Left kidney (tissue), 1 donor: ENCODE measurements at regions not wholly inside any gene's neighbourhood (a gene's known extent, or its start where the extent isn't known, plus 50 kb on each side); places are given as distances from the start of the nearest gene placed in this dataset.

ENCODE experiments used
- DNase-seq: peaks from one replicate; pipeline ENCODE4 v3.0.0-alpha.2; 2013

DNA sequence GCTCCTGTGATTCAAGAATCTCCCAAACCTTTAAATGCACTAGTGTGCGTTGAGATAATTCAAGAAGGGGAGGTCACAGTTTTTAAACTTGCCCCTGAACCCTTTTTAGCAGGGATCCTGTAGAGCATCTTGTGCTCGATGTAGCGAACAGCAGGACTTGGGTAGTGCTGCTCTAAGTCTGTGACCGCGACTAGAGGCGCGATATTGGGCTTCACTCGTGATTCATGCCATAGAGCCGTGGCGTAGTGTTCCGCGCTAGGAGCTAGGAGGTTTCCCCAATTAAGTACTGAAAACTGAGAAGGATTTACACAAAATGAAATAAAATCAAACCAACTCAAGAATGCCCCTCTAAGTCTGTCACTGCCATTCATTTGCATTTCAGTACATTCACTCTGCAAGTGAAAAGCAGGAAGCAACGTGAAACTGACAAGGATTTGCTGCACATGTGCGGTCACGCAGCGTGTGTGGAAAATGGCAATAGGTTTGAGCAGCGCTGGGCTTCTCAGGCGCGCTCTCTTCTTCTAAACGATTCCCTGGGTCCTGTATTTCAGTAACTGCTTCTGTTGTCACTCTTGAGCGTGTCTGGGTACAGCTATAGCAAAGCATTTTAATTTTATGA is 1135.9 kb upstream of the WWC1 start:
- DNase-seq, result no peak

DNA sequence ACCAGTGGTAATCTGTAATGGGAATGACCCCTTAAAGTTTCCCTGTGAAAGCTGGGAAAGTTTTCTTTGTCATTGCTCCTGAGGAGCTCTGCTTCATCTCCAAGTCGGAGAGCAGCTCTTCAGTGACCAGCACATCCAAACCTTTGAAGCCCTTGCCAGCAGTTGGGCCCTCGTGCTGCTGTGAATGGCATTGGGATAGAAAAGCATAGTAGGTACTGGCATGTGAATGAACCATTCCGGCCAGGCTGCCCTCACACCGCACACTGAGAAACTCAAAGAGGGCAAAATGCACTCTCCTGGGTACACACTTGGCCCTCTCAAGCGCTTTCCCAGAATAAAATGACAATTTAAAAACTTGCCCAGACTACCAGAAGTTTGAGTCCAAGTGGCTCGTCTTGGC is 1135.0 kb upstream of the WWC1 start:
- no peak for DNase-seq

DNA sequence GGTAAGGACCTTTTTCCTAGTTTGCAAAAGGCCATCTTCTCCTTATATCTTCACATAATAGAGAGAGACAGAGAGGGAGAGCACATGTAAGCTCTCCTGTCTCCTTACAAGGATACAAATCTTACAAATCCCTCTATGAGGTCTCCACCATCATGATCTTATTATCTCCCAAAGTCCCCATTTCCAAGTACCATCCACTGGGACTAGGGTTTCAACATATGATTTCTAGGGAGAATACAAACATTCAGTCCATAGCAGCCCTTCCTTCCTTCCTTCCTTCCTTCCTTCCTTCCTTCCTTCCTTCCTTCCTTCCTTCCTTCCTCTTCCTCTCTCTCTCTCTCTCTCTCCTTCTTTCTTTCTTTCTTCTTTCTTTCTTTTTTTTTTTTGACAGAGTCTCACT is 1132.9 kb upstream of the WWC1 start:
- DNase-seq, result no peak

DNA sequence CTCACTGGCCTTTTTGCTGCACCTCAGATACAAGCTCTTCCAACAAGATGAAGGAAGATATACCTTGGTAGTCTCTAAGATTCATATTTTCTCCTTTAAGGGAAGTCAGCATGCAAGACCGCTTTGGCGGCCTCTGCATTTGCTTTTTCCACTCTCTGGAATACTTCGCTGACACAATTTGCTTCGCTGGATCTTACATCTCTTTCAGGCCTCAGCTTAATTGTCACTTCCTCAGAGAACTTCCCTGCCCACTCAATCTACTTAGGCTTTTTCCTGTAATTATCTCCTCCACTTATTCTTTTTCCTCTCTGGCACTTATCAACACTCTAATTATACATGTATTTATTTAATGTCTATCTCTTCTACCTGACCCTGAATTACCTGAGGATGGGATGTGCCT is 1131.1 kb upstream of the WWC1 start:
- no peak for DNase-seq

DNA sequence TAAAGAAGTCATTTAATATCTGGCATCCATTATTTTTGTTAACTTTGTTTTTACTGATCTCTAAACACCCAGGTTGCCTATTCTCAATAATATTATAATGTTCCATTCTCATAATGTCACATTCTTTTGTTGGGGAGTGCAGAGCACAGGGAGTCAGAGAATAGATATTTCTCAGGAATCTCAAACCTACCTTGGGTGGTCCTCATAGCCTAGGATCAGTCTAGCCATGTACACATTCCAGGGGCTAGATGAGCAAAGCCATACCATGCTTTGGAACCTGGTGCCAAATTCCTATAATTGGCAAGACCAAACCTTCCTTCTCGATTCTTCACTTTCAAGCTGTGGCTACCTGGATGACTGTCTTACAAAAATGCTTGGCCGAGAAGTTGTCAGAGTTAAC is 1124.7 kb upstream of the WWC1 start:
- no peak for DNase-seq

DNA sequence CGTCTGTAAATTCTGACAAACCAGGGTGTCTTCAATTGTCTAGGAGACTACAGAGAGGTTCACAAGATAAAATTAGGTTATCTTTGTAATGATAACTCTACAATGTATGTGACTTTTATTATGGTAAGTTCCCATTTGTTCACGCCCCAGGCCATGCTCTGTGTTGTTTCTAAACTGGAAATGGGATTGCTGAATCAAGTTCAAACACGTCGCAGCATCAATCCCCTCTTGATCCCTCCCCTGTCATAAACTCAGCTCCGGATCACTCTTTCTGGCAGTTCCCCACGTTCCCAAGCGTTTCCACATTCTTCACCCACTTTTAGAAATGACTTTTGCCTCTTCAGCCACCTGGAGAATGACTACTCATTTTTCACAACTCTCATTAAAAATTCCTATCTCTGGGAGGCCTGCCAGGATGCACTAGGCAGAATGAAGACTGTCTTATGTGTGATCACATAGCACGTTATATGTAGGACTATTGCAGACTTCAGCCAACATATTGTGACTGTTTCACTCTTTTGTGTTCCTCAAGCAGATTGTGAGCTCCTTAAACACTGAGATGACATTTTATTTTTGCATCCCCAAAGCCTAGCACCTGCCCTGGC is 1124.2 kb upstream of the WWC1 start:
- no peak for DNase-seq

DNA sequence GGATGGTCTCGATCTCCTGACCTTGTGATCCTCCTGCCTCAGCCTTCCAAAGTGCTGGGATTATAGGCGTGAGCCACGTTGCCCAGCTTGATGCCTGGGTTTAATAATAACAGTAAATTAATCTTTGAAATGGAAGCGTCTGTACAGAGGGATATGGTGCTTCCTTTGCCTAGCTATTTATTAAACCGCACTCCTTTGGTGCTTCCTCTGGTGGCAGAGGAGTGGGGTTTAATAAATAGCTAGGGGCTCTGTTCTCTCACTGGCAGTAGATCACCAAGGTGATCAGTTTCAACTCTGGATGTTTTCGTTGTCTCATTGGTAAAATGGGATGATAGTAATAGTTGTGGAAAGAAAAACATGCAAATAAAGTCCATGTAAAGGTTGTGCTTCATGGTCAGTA is 1122.5 kb upstream of the WWC1 start:
- DNase-seq, result no peak

DNA sequence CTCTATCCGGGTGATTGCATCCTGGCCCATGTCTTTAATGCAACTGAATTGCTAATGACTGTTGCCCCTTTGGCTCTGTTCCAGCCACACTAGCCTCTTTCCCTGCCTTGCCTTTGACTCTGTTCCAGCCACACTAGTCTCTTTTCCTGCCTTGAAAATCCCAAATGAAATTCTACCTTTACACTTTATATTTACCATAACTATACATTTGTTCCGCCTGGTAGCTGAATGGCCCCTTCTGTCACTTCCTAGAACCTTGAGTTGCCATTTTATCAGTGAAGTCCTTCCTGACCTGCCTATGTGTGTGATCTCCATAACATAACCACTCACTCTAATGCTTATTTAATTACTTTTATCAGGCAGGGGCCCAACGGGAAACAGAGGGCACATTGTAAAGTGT is 1120.4 kb upstream of the WWC1 start:
- DNase-seq, result no peak

DNA sequence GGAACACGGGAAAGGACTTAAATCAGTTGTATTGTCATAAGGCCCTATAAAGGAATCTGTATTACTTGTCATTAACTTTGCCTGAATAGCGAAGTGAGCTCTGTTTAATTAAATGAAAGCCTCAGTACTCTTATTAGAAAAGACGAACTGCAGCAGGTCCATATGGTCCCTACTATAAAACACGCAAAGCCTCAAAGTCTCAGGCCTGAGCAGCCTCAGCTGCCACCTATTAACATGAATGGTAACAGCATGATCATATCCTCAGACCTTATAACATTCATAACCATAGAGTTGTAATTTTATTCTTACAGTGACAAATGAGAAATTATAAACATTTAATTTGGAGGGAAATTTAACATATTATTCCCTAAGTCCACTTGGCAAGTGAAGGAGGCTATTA is 1113.7 kb upstream of the WWC1 start:
- peak; percentile 10 for DNase-seq

DNA sequence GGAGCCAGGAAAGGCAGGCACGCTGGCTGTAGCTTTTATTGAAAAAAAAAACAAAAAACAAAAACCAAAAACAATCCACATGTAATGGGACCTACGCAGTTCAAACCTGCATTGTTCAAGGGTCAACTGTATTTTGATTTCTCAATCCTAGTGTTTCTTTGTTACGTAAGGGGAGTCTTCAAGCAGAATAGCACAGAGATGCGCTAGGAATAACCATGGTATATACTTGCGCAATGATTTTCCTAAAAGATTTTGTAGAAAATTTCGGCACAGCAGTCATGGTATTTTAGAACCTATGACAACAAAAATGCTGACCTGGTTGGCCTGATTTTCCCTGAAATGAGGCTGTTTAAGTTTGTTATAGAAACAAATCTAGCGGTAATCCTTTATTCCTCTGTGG is 1110.5 kb upstream of the WWC1 start:
- DNase-seq, result no peak

DNA sequence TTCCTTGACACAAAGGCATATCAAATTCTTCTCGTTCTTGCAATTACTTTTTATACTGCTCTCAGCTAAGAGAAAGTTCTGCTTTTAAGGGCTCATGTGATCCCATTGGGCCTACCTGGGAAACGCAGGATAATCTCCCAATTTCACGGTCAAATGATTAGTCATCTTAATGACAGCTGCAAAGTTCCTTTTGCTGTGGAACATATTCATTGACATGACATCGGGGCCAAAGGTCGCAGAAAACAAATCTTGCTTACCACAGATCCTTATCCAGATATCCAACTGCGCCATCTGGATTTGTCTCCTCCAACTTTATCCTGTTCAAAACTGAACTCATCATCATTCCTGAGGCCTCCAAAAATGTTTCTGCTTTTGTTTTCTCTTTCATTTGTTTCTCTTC is 1085.6 kb upstream of the WWC1 start:
- no peak for DNase-seq

DNA sequence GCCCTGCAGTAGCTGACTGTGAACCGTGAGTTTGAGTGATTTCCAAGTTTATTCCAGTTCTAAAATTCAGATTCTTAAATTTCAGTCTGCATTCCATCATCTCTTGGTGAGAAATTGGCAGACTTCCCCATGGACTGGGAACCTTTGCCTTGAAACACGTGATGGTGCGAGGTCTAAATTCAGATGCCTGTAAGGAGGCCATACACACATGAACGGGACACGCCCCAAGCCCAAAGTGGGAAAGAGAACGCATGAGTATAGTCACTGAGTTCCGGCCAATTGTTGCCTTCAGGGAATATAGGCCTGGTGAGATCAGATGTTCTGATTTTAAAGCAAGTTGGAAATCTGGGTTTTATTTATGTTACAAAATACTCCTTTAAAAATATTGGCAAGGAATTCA is 1084.4 kb upstream of the WWC1 start:
- DNase-seq, result no peak

DNA sequence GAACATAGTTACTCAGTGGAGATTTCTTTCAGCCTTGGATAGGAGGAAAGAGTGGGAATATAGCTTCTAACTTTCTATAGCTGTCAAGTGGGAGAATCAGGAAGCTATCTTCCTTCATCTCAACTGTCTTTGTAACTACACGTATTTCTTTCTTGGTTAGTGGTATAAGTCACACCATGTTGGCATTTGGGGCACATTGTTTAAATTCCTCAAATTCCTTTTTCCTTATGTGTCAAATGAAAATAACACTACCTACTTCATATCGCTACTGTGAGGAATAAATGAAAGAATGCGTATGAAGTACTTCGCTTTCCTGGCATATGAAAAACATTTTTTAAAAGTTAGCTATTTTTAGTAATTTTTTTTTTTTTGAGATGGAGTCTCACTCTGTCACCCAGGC is 1082.5 kb upstream of the WWC1 start:
- no peak for DNase-seq

DNA sequence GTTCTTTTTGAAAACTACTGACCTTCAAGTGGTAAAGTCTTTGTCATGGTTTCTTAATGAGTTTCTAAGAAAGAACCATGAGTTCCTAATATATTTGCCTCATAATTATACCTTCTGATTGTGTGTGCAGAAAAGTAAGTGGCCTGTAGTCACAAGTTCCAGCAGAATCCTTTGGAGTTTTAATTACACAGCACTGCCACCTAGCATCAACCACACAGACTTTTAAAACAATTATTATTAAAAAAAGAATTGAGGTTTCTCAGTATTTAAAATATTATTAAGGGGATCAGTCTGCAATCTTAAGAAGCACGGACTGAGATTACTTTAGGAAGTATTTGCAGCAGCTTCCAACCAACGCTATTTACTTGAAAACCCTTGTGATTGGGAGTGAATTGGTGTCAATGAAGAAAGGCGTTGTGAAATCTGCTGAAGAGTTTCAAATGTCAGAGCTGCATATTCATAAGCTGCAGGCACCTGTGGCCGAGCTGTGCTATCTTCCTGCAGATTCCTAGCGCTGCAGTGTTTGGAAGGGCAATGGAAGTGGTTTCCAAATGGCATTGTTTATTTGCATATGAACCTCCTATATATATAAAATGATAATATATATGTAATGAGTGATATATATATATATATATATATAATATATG is 1074.2 kb upstream of the WWC1 start:
- DNase-seq, result no peak

DNA sequence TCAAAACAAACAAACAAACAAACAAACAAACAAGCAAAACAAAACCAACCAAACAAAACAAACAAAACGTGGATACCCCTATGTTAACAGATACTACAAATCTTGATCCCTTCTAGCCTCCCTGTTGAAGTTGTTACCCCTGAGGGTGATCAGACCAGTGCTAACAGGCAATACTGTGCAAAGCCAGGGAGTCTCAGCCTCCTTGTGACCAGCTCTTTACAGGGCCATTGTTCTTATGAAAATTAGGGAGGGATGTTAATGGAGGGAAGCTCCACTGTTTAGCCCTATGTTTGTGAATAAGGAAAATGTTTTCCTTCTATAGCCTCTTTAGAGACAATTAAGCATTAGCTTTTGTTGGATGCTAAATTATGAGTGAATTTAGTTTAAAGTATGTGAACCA is 1072.1 kb upstream of the WWC1 start:
- DNase-seq, result no peak

DNA sequence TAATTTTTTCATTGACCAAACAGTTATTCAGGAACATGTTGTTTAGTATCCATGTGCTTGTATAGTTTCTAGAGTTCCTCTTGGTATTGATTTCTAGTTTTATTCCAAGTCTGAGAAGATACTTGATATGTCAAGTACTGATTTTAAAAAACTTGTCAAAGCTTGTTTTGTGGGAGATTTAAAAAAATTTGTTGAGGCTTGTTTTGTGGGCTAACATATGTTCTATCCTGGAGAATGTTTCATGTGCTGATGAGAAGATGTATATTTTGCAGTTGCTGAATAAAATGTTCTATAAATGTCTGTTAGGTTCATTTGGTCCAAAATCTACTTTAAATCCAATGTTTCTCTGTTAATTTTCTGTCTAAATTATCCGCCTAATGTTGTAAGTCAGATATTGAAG is 1065.1 kb upstream of the WWC1 start:
- no peak for DNase-seq

DNA sequence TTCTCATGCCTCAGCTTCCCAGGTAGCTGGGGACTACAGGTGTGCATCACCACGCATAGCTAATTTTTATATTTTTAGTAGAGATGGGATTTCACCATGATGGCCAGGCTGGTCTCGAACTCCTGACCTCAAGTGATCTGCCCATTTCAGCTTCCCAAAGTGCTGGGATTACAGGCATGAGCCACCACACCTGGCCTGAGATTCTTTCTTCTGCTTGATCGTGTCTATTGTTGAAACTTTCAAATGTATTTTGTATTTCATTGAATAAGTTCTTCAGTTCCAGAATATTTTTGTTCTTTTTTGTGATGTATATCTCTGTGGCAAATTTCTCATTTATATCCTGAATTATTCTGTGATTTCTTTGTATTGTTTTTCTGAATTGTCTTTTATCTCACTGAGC is 1063.3 kb upstream of the WWC1 start:
- DNase-seq, result no peak

DNA sequence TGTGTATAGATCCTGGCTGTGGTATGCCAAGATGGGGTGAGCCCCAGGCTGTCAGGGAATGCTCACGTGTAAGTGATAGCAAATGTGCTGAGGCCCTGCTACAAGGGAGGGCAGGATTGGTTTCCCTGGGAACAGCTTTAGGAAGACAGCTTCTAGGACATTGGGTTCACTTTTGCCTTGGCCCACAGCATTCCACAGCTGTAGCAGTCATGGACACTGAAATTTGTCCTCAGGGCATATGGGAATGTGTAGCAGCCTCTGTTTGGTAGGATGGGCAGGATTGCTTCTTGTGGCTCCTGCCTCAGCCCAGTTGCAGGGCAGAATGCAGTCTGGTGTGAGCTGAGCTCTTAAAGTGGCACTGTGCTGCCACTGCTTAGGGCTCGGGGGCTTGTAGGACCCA is 1061.7 kb upstream of the WWC1 start:
- no peak for DNase-seq

DNA sequence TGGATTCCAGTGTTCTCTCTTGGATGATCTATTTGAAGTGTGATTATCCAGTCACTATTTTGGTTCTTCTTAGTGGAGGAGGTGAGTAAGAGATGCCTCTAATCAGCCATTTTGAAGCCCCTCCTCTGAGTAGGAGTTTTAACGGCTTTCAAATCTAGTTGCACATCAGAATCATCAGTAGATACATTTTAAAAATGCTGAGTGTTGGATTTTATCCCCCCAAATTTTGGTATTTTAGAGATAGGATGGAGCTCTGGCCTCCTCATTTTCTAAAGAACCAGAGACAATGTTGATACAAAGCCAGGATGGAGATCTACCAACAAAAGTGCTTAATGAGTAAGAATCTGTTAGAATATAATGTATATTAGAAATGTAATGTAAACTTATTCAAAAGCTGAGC is 1061.0 kb upstream of the WWC1 start:
- DNase-seq, result no peak

DNA sequence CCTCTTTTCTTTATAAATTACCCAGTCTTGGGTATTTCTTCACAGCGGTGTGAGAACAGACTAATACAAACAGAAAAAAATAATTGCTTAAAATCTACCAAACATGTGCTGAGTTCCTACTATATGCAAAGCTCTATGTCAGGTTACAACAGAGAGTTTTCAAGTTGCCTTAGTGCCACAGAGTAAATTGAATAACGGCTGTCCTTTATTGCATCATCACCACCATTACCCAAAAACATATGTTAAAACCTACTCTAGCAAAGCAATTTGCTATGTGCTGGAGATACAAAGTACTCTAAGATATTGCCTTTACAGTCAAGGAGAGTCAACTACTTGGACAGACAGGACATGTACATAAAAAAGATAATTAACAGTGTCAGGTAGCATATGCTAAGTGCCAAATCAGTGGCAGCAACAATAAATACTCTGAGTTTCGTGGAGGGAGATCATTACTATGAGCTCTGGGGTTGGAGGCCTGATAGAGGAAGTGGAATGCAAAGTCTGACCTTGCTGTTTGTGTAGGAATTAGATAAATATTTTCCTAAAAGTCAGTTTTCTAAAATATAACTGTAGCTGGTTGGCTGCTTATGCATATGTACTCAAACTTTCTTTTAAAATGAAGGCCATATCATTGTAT is 1058.7 kb upstream of the WWC1 start:
- no peak for DNase-seq

DNA sequence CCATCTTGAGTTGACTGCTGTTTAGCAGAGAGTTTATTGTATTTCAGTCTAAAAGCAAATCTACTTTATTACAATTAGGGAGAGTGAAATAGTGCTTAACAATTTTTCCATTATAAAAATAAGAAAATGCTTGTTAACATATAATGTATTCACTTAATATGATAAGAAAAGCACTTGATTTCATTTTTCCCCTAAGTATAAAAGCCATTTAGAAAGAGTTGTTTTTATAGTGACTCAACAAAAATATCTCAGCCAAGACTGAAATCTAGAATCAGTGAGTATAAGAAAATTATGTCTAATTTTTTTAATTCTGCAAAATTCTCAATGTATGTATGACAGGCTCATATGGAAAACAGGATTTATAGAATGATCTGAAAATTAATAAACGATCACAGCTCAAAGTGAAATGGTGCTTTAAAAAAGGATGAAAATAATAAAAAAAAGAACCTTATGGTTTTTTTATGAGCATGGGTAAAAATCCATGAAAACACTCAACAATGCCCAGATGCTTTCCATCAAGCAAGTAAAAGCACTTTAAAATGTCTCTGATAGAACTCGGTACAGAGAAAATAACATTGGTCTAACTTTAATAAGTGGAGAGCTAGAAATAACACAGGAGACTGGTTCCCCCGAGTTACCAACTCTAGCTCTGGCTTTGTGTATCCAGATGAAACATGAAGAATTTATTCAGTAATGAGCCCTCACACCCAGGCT is 1057.8 kb upstream of the WWC1 start:
- DNase-seq, result no peak

DNA sequence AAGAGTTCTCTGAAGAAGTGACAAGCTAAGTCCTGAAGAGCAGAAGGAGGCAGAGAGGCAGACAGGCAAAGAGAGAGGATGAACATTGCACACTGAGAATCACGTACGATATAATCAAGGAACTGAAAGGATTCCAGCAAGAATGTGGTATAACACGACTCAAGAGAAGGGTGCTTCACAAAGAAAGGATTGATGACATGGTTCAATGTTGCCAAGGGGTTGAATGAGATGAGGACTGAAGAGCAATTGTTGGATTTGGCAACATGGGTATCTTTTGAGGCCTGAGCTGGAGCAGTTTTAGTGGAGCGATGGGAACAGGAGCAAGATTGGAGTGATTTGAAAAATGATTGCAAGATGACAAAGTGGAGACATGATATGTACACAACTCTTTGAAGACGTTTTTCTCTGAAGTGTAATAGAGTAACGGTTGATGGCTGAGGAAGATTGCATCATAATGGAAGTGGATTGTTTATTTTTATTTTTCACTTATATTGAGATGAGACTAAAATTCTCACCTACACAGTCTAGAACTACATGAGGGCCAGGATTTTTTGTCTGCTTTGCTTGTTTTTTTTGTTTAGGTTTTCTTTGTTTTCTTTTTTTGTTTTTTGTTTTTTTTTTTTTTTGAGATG is 1049.9 kb upstream of the WWC1 start:
- no peak for DNase-seq

DNA sequence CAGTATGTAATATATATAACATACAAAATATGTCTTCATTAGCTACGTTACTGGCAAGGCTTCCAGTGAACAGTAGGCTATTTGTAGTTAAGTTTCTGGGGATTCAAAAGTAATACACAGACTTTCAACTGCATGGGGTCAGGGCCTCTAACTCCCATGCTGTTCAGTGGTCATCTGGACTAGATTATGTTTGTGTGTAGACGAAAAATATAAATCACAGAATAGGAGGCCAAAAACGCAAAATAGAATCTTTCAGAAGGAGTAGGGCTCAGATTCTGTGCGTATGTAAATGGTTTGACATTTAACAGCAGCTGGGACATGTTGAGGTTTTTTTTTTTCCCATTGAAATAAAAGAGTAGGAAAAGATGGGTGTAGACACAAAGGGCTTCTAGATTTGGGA is 1048.7 kb upstream of the WWC1 start:
- DNase-seq, result no peak
